BJ (cell line): ENCODE measurements at regions not wholly inside any gene's neighbourhood (a gene's known extent, or its start where the extent isn't known, plus 50 kb on each side); places are given as distances from the start of the nearest gene placed in this dataset.

Source experiments
- CTCF ChIA-PET: fragments of 350-600 bp; formaldehyde crosslinking; extraction: SDS; loops from one replicate; lab custom pipeline; 2021; ENCODE audit warnings: antibody characterized with exemption, inconsistent platforms; lab: Yijun Ruan, JAX
- POLR2A ChIA-PET: fragments of 300-600 bp; sonication (Branson Sonifier 250); formaldehyde crosslinking; extraction: SDS; loops from one replicate; lab custom pipeline; 2021; ENCODE audit warnings: antibody characterized with exemption; lab: Charles Lee
- DNase-seq: peaks from one replicate; pipeline ENCODE4 v3.0.0-alpha.2; 2011; ENCODE audit warnings: low read depth
- H3K27me3 ChIP-seq: 2 replicates; pipeline ENCODE4 v1.6.0; 2011; ENCODE audit warnings: low read length; ENCODE audit not compliant: control insufficient read depth, insufficient read depth
- H3K36me3 ChIP-seq: 2 replicates; pipeline ENCODE4 v1.5.1; 2011; ENCODE audit warnings: low read length; ENCODE audit not compliant: control insufficient read depth, insufficient read depth
- H3K4me3 ChIP-seq: 2 replicates; pipeline ENCODE4 v1.5.1; 2011; ENCODE audit warnings: low read depth, mild to moderate bottlenecking, control low read depth, low read length
- CTCF ChIP-seq: IDR thresholded peaks from 2 replicates; pipeline ENCODE4 v1.5.1; 2011; ENCODE audit warnings: low read depth, mild to moderate bottlenecking, control low read depth, inconsistent platforms, low read length, moderate library complexity; ENCODE audit not compliant: insufficient read depth

GRCh38 chr3:132196113-132196512 lies 121.1 kb upstream of the ACP3 start:
- no peak for TF ChIP-seq CTCF
- DNase-seq: no peak
- ChIA-PET CTCF (interaction anchor here (0.5 kb wide), 1 partner anchor 156 kb away, joined by 3 read pairs; no protein-coding TSS in a partner anchor), POLR2A (no interaction called here)
- Histone ChIP-seq H3K36me3 (no peaks in the 10 kb centered on the region), H3K4me3 (no peak overlapping the region), H3K27me3 (no peaks in the 10 kb centered on the region)

GRCh38 chr3:132198516-132198915 lies 118.7 kb upstream of the ACP3 start:
- POLR2A ChIA-PET: no interaction called here
- Histone ChIP-seq H3K27me3 (no peaks in the 10 kb centered on the region), H3K36me3 (no peaks in the 10 kb centered on the region), H3K4me3 (no peak overlapping the region)
- DNase-seq: no peak
- CTCF ChIA-PET: no interaction called here
- no peak for TF ChIP-seq CTCF

GRCh38 chr3:132199451-132199850 lies 117.8 kb upstream of the ACP3 start:
- Histone ChIP-seq H3K36me3 (no peaks in the 10 kb centered on the region), H3K4me3 (no peak overlapping the region), H3K27me3 (no peaks in the 10 kb centered on the region)
- no peak for DNase-seq
- POLR2A ChIA-PET: no interaction called here
- no peak for TF ChIP-seq CTCF
- CTCF ChIA-PET: interaction anchor here (1.6 kb wide), 1 partner anchor 8 kb away, joined by 3 read pairs; no protein-coding TSS in a partner anchor

- CTCF ChIA-PET: no interaction called here
- TF ChIP-seq CTCF: no peak
- no peaks in the 10 kb centered on the region for H3K27me3 ChIP-seq
- DNase-seq: no peak
- no peak overlapping the region for H3K4me3 ChIP-seq
- POLR2A ChIA-PET: no interaction called here
- H3K36me3 ChIP-seq: no peaks in the 10 kb centered on the region
Measured at GRCh38 chr3:132202586-132202985, 114.6 kb upstream of the ACP3 start.

- H3K36me3 ChIP-seq: no peaks in the 10 kb centered on the region
- no peak for TF ChIP-seq CTCF
- no peak overlapping the region for H3K4me3 ChIP-seq
- no peak for DNase-seq
- ChIA-PET CTCF (no interaction called here), POLR2A (no interaction called here)
- H3K27me3 ChIP-seq: no peaks in the 10 kb centered on the region
Measured at GRCh38 chr3:132203889-132204596, 113.2 kb upstream of the ACP3 start.
